ENCODE measurements at regions not wholly inside any gene's neighbourhood (a gene's known extent, or its start where the extent isn't known, plus 50 kb on each side); places are given as distances from the start of the nearest gene placed in this dataset.

GRCh38 chr13:103762523-103762922 lies 696.3 kb upstream of the SLC10A2 start:
- no peak for DNase-seq

- no peak for DNase-seq
Measured at GRCh38 chr13:103759361-103759760, 693.1 kb upstream of the SLC10A2 start.

- DNase-seq: no peak
Measured at GRCh38 chr13:103758222-103758621, 692.0 kb upstream of the SLC10A2 start.

- DNase-seq: no peak
Measured at GRCh38 chr13:103757361-103757760, 691.1 kb upstream of the SLC10A2 start.

- DNase-seq: no peak
Measured at GRCh38 chr13:103754783-103755182, 688.6 kb upstream of the SLC10A2 start.

GRCh38 chr13:103734837-103735236 lies 668.6 kb upstream of the SLC10A2 start:
- DNase-seq: no peak

GRCh38 chr13:103731959-103732358 lies 665.7 kb upstream of the SLC10A2 start:
- DNase-seq: no peak

GRCh38 chr13:103730407-103730806 lies 664.2 kb upstream of the SLC10A2 start:
- no peak for DNase-seq

- DNase-seq: no peak
Measured at GRCh38 chr13:103726808-103727207, 660.6 kb upstream of the SLC10A2 start.

- DNase-seq: no peak
Measured at GRCh38 chr13:103716718-103717117, 650.5 kb upstream of the SLC10A2 start.

- DNase-seq: no peak
Measured at GRCh38 chr13:103715335-103715734, 649.1 kb upstream of the SLC10A2 start.

- DNase-seq: no peak
Measured at GRCh38 chr13:103703246-103703645, 637.0 kb upstream of the SLC10A2 start.

- DNase-seq: no peak
Measured at GRCh38 chr13:103698000-103698399, 631.8 kb upstream of the SLC10A2 start.

- no peak for DNase-seq
Measured at GRCh38 chr13:103695320-103695719, 629.1 kb upstream of the SLC10A2 start.

- no peak for DNase-seq
Measured at GRCh38 chr13:103694471-103694870, 628.3 kb upstream of the SLC10A2 start.

GRCh38 chr13:103694033-103694432 lies 627.8 kb upstream of the SLC10A2 start:
- no peak for DNase-seq

- no peak for DNase-seq
Measured at GRCh38 chr13:103692442-103692841, 626.2 kb upstream of the SLC10A2 start.

GRCh38 chr13:103676329-103676728 lies 610.1 kb upstream of the SLC10A2 start:
- DNase-seq: no peak

- DNase-seq: no peak
Measured at GRCh38 chr13:103671547-103671946, 605.3 kb upstream of the SLC10A2 start.

- DNase-seq: no peak
Measured at GRCh38 chr13:103663996-103664395, 597.8 kb upstream of the SLC10A2 start.

GRCh38 chr13:103656311-103656710 lies 590.1 kb upstream of the SLC10A2 start:
- DNase-seq: no peak

GRCh38 chr13:103640606-103641005 lies 574.4 kb upstream of the SLC10A2 start:
- DNase-seq: no peak

GRCh38 chr13:103639326-103639725 lies 573.1 kb upstream of the SLC10A2 start:
- DNase-seq: no peak

- DNase-seq: no peak
Measured at GRCh38 chr13:103638706-103639105, 572.5 kb upstream of the SLC10A2 start.

GRCh38 chr13:103634066-103634465 lies 567.8 kb upstream of the SLC10A2 start:
- DNase-seq: no peak

- no peak for DNase-seq
Measured at GRCh38 chr13:103625194-103625593, 559.0 kb upstream of the SLC10A2 start.

All from KG1 (cell line).